ENCODE measurements at regions not wholly inside any gene's neighbourhood (a gene's known extent, or its start where the extent isn't known, plus 50 kb on each side); places are given as distances from the start of the nearest gene placed in this dataset.
A peak's percentile ranks its signal among the peaks of the same experiment; 100 is the strongest.
"Not testable (repeated sequence)": the region's sequence is repeated elsewhere in the genome, so short reads cannot be mapped to it uniquely, and the experiment has no call there.

- peak in 1 of 3 donors; percentile 35 for DNase-seq
Measured at GRCh38 chr20:41717483-41717882, 99.3 kb upstream of the CHD6 start.

DNA sequence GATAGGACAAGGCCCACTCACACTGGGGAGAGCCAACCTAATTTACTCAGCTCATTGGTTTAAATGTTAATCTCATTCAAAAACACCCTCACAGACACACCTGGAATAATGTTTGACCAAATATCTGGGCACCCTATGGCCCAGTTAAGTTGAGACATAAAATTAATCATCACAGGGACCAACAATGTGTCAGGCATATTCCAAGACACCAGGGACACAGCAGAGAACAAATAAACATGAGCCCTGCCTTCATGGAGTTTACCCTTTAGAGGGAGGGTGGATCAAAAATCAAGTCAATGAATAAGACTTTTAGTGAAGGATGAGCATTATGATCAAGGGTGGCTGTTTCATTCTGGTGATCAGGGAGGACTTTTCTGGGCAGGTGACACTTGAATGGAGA, 98.7 kb upstream of the CHD6 start:
- DNase-seq = no peak

GRCh38 chr20:41716436-41716835, 98.3 kb upstream of the CHD6 start:
- no peak for DNase-seq

- DNase-seq = no peak
Measured at GRCh38 chr20:41715526-41715925, 97.3 kb upstream of the CHD6 start.

GRCh38 chr20:41714030-41714429, 95.9 kb upstream of the CHD6 start:
- no peak for DNase-seq

GRCh38 chr20:41704896-41705295, 86.7 kb upstream of the CHD6 start:
- no peak for DNase-seq

GRCh38 chr20:41702647-41703046, 84.5 kb upstream of the CHD6 start:
- no peak for DNase-seq

GRCh38 chr20:41701588-41702348, 83.6 kb upstream of the CHD6 start:
- DNase-seq = no peak

DNA sequence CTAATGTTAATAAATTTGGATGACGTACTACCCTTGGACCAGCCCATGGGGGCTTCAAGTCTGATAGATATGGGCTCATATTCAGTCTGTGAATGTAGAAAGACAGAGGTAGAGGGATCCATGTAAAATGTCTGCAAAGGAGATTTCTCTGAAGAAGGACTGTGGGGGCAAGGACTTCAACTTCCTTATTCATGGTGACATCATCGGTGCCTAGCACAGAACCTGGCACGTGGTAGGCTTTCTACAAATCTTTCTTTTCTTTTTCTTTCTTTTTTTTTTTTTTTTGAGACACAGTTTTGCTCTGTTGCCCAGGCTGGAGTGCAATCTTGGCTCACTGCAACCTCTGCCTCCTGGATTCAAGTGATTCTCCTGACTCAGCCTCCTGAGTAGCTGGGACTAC, 81.5 kb upstream of the CHD6 start:
- not testable (repeated sequence) for DNase-seq

DNA sequence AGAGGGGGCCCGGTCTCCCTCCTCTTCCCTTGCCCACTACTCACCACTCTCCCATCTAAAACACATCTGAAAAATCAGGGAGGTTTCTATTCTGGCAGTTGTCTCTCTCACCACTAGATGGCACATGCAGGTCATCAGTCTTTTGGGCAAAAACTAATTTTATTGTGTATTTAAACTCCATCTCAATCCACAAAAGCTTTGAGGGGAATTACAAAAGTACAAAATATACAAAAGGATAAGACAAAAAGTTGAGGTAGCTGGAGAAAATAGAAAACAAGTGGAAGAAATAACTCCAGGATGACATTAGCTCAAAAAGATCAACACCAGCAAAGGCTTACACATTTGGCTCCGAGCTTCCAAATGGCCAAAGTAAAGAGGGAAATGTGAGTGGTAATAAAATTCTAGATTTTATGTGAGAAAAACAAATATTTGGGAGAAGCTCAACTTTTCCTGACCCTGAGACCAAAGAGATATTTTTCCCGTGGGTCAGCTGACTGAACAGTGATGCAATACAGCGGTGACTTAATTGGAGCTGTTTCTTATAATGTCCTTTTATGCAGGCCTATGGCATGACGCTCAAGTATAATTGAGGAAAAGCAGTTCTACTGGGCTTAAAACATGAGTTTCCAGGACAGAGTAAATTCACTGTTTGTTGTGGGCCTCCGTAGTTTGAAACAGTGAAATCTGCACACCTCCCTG, 79.8 kb upstream of the CHD6 start:
- peak in 1 of 3 donors; percentile 39 for DNase-seq

- no peak for DNase-seq
Measured at GRCh38 chr20:41696428-41696827, 78.3 kb upstream of the CHD6 start.

- DNase-seq = no peak
Measured at GRCh38 chr20:41694796-41695195, 76.6 kb upstream of the CHD6 start.

GRCh38 chr20:41693136-41693979, 75.2 kb upstream of the CHD6 start:
- peak; percentile 88 to 96 (median 89) for DNase-seq

DNA sequence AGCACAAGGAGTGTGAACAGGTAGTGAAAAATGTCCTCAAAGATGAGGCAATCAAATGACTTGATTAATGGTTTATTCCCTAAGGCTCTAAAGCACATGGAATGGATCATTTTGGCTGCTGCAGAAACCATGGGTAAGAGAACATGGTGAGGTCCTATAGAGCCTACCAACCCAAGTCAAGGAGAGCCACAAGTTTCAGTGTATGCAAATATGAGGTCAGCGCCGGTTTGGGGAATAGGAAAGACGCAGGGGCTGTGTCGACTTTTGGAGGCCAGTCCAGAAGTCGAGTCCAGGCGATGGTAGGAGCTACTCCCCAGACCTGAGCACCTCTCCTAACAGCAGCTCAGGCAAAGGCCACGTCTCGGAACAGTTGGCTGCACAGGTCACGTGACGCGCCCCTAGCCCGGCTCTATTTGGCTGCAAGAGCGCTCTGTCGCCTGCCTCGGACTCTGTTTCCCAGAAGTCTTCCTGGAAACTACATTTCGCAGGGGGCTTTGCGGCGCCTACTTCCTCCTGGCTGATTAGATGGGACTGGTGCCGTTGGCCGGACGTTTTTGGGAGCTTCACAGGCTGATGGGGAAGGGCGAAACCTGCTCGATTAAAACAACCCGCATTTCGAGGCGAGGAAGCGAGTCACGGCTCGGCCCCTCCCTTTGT, 74.4 kb upstream of the CHD6 start:
- DNase-seq = peak; percentile 76 to 95 (median 85)

GRCh38 chr20:41691443-41691842, 73.3 kb upstream of the CHD6 start:
- no peak for DNase-seq

DNA sequence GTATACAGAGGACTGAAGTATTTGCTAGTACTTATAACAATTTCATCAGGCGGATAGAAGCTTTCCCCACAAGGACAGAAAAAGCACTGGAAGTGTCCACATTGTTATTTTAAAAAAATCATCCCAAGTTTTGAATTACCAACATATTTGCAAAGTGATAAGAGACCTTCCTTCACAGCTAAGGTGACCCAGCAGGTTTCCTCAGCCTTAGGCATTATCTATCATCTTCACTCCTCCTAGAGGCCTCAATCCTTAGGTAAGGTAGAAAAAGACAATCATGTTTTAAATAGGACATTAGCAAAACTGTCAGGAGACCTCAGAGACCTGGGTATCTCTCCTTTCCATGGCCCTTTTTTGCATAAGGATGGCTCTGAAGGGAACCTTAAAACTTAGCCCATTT, 72.5 kb upstream of the CHD6 start:
- DNase-seq = no peak

GRCh38 chr20:41686961-41687360, 68.8 kb upstream of the CHD6 start:
- no peak for DNase-seq

DNA sequence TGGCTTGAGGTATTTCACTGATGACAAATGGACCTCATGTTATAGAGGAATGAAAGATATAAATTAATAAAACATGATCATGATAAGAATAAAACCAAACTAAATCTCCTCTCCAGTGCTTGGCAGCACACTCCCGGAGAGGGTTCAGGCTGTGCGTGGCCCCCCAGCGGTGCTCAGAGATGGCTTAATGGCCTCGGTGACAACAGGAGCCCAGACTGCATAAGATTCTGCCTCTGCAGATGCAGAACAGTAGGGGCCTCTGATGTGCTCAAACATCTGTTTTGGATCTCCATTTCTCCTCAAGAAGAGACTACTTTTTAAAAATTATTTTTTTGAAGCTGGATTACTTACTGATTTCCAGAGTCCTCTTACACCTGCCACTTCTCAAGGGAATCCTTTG, 67.0 kb upstream of the CHD6 start:
- DNase-seq = not testable (repeated sequence)

- no peak for DNase-seq
Measured at GRCh38 chr20:41678799-41679198, 60.6 kb upstream of the CHD6 start.

GRCh38 chr20:41672282-41672681, 54.1 kb upstream of the CHD6 start:
- DNase-seq = no peak

DNA sequence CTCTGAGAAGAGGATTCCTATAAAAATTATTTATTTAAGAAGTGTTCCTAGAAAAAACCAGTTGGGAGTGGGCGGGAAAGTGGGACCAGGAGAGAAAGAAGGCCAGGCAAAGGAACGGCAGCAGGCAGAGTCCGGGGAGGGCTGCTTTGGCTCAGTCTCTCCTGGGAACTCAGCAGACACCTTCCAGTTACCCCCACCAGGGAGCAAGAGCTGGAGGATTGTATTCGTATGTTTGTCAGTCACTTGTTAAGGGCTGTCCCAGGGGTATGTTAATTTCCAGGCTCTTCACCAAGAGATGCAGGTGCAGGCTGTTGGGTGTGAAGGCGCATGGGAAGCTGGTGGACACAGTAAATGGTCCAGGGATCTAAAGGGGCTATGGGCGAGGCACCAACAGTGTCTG, 53.0 kb upstream of the CHD6 start:
- DNase-seq = no peak

- no peak for DNase-seq
Measured at GRCh38 chr20:41670631-41671030, 52.5 kb upstream of the CHD6 start.
